GM23338 (cell line): ENCODE measurements at regions not wholly inside any gene's neighbourhood (a gene's known extent, or its start where the extent isn't known, plus 50 kb on each side); places are given as distances from the start of the nearest gene placed in this dataset.

Experiments
- ATAC-seq: fragments of 200-7000 bp; cut with Tn5 transposase; 3 replicates; pipeline ENCODE4 v1.9.1; 2020
- DNase-seq: peaks from one replicate; pipeline ENCODE4 v3.0.0-alpha.2; 2015; ENCODE audit warnings: low spot score
- H2AFZ ChIP-seq: fragments of 200-600 bp; sonication (generic); 2 replicates; pipeline ENCODE4 v1.8.0; 2016; ENCODE audit warnings: antibody characterized with exemption, mild to moderate bottlenecking, moderate library complexity
- H3F3A ChIP-seq: fragments of 200-600 bp; sonication (generic); replicated peaks from 2 replicates; pipeline ENCODE4 v1.8.0; 2017; ENCODE audit warnings: antibody characterized with exemption, mixed run types, low read depth
- H3K27ac ChIP-seq: fragments of 200-600 bp; sonication (generic); 2 replicates; pipeline ENCODE4 v1.6.1; 2016; ENCODE audit warnings: low read depth
- H3K27me3 ChIP-seq: fragments of 200-600 bp; sonication (generic); 2 replicates; pipeline ENCODE4 v1.8.0; 2016; ENCODE audit warnings: mild to moderate bottlenecking, mixed run types, moderate library complexity; ENCODE audit not compliant: insufficient read depth
- H3K36me3 ChIP-seq: fragments of 200-600 bp; sonication (generic); 2 replicates; pipeline ENCODE4 v1.8.0; 2016; ENCODE audit warnings: mild to moderate bottlenecking; ENCODE audit not compliant: insufficient read depth
- H3K4me1 ChIP-seq: fragments of 200-600 bp; sonication (generic); 2 replicates; pipeline ENCODE4 v1.8.0; 2016; ENCODE audit warnings: mild to moderate bottlenecking, moderate library complexity; ENCODE audit not compliant: insufficient read depth
- H3K4me2 ChIP-seq: fragments of 200-600 bp; sonication (generic); 2 replicates; pipeline ENCODE4 v1.7.1; 2017; ENCODE audit warnings: mixed run types
- H3K4me3 ChIP-seq: fragments of 200-600 bp; sonication (generic); 2 replicates; pipeline ENCODE4 v1.6.1; 2016; ENCODE audit warnings: mixed run types
- H3K79me2 ChIP-seq: fragments of 200-600 bp; sonication (generic); replicated peaks from 2 replicates; pipeline ENCODE4 v1.8.0; 2017; ENCODE audit warnings: mild to moderate bottlenecking; ENCODE audit not compliant: insufficient read depth
- H3K9me2 ChIP-seq: fragments of 200-600 bp; sonication (generic); 2 replicates; pipeline ENCODE4 v1.8.0; 2017; ENCODE audit not compliant: insufficient read depth
- H4K20me1 ChIP-seq: fragments of 200-600 bp; sonication (generic); replicated peaks from 2 replicates; pipeline ENCODE4 v1.8.0; 2017; ENCODE audit warnings: mild to moderate bottlenecking; ENCODE audit not compliant: insufficient read depth
- H3K27ac Mint-ChIP-seq: 2 replicates; pipeline ENCODE4 v1.8.0; 2020; ENCODE audit warnings: inconsistent platforms, mild to moderate bottlenecking, moderate library complexity, mixed read lengths
- H3K27me3 Mint-ChIP-seq: 3 replicates; pipeline ENCODE4 v1.8.0; 2022; ENCODE audit warnings: low read depth, mild to moderate bottlenecking, moderate library complexity, mixed read lengths, inconsistent platforms; ENCODE audit not compliant: insufficient read depth, poor library complexity
- H3K36me3 Mint-ChIP-seq: 3 replicates; pipeline ENCODE4 v1.8.0; 2021; ENCODE audit warnings: low read depth, mild to moderate bottlenecking, inconsistent platforms, moderate library complexity, mixed read lengths
- H3K4me1 Mint-ChIP-seq: 3 replicates; pipeline ENCODE4 v1.8.0; 2020; ENCODE audit warnings: mild to moderate bottlenecking, inconsistent platforms, mixed read lengths
- H3K4me3 Mint-ChIP-seq: 3 replicates; pipeline ENCODE4 v1.8.0; 2021; ENCODE audit warnings: moderate library complexity, mild to moderate bottlenecking, inconsistent platforms, mixed read lengths
- H3K9me3 Mint-ChIP-seq: 3 replicates; pipeline ENCODE4 v1.8.0; 2020; ENCODE audit warnings: moderate library complexity, mild to moderate bottlenecking, inconsistent platforms, mixed read lengths
- CREB1 ChIP-seq: fragments of 250-450 bp; sonication (Bioruptor Pico); IDR thresholded peaks from 2 replicates; pipeline ENCODE4 v1.5.0; 2020; ENCODE audit warnings: low read depth, mild to moderate bottlenecking, moderate library complexity
- EZH2phosphoT487 ChIP-seq: fragments of 200-600 bp; sonication (generic); IDR thresholded peaks from one replicate; pipeline ENCODE4 v1.8.1; 2018; ENCODE audit warnings: antibody characterized with exemption; ENCODE audit not compliant: unreplicated experiment
- JUNB ChIP-seq: IDR thresholded peaks from one replicate; pipeline ENCODE4 v1.6.1; 2016; ENCODE audit warnings: antibody characterized with exemption; ENCODE audit not compliant: unreplicated experiment
- NANOG ChIP-seq: IDR thresholded peaks from 2 replicates; pipeline ENCODE4 v1.6.1; 2016; ENCODE audit warnings: antibody characterized with exemption, borderline replicate concordance
- POLR2AphosphoS5 ChIP-seq: IDR thresholded peaks from 2 replicates; pipeline ENCODE4 v1.6.1; 2016; ENCODE audit warnings: antibody characterized with exemption, low read depth
- STAT1 ChIP-seq: IDR thresholded peaks from one replicate; pipeline ENCODE4 v1.6.1; 2016; ENCODE audit warnings: antibody characterized with exemption; ENCODE audit not compliant: unreplicated experiment
- ZNF114 ChIP-seq: fragments of 250-450 bp; sonication (Bioruptor Pico); IDR thresholded peaks from 2 replicates; pipeline ENCODE4 v1.5.0; 2020; ENCODE audit warnings: mild to moderate bottlenecking, moderate library complexity
- ZNF331 ChIP-seq: fragments of 250-450 bp; sonication (Bioruptor Pico); IDR thresholded peaks from 2 replicates; pipeline ENCODE4 v1.5.0; 2020; ENCODE audit warnings: low read depth, mild to moderate bottlenecking, moderate library complexity
- TF ChIP-seq, protein P1 (sequence below): IDR thresholded peaks from 2 replicates; pipeline ENCODE4 v1.6.1; 2016; ENCODE audit warnings: antibody characterized with exemption
- TF ChIP-seq, protein P2 (sequence below), 2 experiments: fragments of 200-600 bp in 1 of 2; sonication (generic) in 1 of 2; conservative IDR thresholded peaks; 2 replicates each; pipeline versions ENCODE4 v1.5.1 to v1.6.1; 2016 to 2017; ENCODE audit warnings: antibody characterized with exemption in 2 of 2, low read depth in 2 of 2, mild to moderate bottlenecking in 2 of 2, moderate library complexity in 1 of 2
- TF ChIP-seq, protein P3 (sequence below): fragments of 250-450 bp; sonication (Bioruptor Pico); IDR thresholded peaks from 2 replicates; pipeline ENCODE4 v1.5.0; 2020; ENCODE audit warnings: mild to moderate bottlenecking, moderate library complexity

DNA sequence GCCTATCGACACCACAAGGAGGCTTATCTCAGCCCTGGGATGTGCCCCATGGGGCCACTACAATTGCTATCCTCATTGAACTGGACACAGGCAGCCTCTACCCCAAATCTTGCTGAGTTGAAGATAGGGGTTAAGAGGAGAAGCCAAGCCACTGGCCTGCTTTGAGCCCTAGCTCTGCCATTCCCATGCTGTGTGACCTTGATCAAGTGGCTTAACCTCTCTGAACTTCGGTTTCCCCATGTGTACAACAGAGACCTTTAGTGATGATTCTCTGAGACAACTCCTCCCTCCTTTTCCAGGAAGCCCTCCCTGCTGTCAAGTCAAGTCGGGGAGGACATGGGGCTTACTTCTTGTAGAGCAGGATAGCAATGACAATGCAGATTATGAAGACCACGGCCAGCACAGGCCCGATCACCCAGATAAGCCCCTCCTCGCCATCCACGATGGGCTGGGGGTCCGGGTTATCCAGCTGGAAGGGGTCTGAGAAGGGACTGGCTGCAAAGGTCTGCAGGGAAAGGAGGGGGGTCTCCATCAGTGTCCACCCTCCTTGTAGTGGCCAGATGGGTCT lies 121.6 kb downstream of the PTPRS start (continued):
- TF ChIP-seq, protein P1, sequence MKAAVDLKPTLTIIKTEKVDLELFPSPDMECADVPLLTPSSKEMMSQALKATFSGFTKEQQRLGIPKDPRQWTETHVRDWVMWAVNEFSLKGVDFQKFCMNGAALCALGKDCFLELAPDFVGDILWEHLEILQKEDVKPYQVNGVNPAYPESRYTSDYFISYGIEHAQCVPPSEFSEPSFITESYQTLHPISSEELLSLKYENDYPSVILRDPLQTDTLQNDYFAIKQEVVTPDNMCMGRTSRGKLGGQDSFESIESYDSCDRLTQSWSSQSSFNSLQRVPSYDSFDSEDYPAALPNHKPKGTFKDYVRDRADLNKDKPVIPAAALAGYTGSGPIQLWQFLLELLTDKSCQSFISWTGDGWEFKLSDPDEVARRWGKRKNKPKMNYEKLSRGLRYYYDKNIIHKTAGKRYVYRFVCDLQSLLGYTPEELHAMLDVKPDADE: no peak

DNA sequence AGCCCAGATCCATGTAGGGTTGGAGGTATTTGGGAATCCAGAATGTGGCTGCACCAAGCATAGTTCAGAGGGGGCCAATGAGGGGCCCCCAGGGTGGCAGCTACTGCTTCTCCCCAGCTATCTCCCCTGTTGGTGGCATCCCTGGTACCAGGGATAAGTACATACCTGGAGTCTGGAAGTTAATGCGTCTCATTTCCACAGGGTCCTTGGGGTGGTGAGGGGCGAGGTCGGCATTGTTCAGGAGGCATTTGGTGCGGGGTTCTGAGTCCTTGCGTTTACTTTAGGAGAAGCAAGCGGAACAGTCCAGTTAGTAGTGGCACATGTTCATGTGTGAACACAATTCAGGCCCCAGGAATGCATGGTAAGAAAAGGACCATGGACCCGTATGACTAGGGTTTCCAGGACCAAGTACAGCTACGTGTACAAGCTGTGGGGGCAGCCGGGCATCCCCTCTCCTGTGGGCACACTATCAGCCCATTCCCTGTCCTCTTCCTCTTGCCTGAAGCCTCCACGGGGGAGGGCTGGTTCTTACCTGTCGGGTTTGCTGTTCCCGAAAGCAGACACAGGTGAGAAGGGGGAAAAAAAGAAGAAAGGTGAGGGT lies 122.3 kb downstream of the PTPRS start:
- H3K4me1 ChIP-seq: no peaks in the 10 kb centered on the region
- H3K4me3 ChIP-seq: no peak overlapping the region
- H3F3A ChIP-seq: no peaks in the 10 kb centered on the region
- Mint-ChIP-seq H3K4me3 (no peak overlapping the region), H3K4me1 (no peaks in the 10 kb centered on the region), H3K27ac (no peak overlapping the region), H3K36me3 (peaks cover 66% of the 10 kb centered on the region), H3K27me3 (peaks cover 12% of the 10 kb centered on the region), H3K9me3 (no peaks in the 10 kb centered on the region; the same call in 1 of the 3 replicates)
- H3K36me3 ChIP-seq: peaks cover 48% of the 10 kb centered on the region
- DNase-seq: no peak
- H3K4me2 ChIP-seq: no peak overlapping the region
- no peak overlapping the region for H2AFZ ChIP-seq
- H3K9me2 ChIP-seq: no peaks in the 10 kb centered on the region
- H3K27ac ChIP-seq: no peak overlapping the region
- no peaks in the 10 kb centered on the region for H3K79me2 ChIP-seq
- no peak for ATAC-seq
- H4K20me1 ChIP-seq: peaks cover 7% of the 10 kb centered on the region
- no peaks in the 10 kb centered on the region for H3K27me3 ChIP-seq
- TF ChIP-seq JUNB: no peak
- TF ChIP-seq STAT1: no peak
- TF ChIP-seq ZNF114 (CRISPR knock-in tag): no peak
- no peak for TF ChIP-seq CREB1 (CRISPR knock-in tag)
- no peak for TF ChIP-seq ZNF331 (CRISPR knock-in tag)
- TF ChIP-seq, protein P2, sequence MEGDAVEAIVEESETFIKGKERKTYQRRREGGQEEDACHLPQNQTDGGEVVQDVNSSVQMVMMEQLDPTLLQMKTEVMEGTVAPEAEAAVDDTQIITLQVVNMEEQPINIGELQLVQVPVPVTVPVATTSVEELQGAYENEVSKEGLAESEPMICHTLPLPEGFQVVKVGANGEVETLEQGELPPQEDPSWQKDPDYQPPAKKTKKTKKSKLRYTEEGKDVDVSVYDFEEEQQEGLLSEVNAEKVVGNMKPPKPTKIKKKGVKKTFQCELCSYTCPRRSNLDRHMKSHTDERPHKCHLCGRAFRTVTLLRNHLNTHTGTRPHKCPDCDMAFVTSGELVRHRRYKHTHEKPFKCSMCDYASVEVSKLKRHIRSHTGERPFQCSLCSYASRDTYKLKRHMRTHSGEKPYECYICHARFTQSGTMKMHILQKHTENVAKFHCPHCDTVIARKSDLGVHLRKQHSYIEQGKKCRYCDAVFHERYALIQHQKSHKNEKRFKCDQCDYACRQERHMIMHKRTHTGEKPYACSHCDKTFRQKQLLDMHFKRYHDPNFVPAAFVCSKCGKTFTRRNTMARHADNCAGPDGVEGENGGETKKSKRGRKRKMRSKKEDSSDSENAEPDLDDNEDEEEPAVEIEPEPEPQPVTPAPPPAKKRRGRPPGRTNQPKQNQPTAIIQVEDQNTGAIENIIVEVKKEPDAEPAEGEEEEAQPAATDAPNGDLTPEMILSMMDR (conservative IDR thresholded peaks at IDR 0.05; ENCODE audit: low read depth in 2 of 2): no peak
- TF ChIP-seq, protein P3, sequence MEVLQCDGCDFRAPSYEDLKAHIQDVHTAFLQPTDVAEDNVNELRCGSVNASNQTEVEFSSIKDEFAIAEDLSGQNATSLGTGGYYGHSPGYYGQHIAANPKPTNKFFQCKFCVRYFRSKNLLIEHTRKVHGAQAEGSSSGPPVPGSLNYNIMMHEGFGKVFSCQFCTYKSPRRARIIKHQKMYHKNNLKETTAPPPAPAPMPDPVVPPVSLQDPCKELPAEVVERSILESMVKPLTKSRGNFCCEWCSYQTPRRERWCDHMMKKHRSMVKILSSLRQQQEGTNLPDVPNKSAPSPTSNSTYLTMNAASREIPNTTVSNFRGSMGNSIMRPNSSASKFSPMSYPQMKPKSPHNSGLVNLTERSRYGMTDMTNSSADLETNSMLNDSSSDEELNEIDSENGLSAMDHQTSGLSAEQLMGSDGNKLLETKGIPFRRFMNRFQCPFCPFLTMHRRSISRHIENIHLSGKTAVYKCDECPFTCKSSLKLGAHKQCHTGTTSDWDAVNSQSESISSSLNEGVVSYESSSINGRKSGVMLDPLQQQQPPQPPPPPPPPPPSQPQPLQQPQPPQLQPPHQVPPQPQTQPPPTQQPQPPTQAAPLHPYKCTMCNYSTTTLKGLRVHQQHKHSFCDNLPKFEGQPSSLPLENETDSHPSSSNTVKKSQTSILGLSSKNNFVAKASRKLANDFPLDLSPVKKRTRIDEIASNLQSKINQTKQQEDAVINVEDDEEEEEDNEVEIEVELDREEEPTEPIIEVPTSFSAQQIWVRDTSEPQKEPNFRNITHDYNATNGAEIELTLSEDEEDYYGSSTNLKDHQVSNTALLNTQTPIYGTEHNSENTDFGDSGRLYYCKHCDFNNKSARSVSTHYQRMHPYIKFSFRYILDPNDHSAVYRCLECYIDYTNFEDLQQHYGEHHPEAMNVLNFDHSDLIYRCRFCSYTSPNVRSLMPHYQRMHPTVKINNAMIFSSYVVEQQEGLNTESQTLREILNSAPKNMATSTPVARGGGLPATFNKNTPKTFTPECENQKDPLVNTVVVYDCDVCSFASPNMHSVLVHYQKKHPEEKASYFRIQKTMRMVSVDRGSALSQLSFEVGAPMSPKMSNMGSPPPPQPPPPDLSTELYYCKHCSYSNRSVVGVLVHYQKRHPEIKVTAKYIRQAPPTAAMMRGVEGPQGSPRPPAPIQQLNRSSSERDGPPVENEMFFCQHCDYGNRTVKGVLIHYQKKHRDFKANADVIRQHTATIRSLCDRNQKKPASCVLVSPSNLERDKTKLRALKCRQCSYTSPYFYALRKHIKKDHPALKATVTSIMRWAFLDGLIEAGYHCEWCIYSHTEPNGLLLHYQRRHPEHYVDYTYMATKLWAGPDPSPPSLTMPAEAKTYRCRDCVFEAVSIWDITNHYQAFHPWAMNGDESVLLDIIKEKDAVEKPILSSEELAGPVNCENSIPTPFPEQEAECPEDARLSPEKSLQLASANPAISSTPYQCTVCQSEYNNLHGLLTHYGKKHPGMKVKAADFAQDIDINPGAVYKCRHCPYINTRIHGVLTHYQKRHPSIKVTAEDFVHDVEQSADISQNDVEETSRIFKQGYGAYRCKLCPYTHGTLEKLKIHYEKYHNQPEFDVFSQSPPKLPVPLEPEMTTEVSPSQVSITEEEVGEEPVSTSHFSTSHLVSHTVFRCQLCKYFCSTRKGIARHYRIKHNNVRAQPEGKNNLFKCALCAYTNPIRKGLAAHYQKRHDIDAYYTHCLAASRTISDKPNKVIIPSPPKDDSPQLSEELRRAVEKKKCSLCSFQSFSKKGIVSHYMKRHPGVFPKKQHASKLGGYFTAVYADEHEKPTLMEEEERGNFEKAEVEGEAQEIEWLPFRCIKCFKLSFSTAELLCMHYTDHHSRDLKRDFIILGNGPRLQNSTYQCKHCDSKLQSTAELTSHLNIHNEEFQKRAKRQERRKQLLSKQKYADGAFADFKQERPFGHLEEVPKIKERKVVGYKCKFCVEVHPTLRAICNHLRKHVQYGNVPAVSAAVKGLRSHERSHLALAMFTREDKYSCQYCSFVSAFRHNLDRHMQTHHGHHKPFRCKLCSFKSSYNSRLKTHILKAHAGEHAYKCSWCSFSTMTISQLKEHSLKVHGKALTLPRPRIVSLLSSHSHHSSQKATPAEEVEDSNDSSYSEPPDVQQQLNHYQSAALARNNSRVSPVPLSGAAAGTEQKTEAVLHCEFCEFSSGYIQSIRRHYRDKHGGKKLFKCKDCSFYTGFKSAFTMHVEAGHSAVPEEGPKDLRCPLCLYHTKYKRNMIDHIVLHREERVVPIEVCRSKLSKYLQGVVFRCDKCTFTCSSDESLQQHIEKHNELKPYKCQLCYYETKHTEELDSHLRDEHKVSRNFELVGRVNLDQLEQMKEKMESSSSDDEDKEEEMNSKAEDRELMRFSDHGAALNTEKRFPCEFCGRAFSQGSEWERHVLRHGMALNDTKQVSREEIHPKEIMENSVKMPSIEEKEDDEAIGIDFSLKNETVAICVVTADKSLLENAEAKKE (CRISPR knock-in tag): no peak
- TF ChIP-seq NANOG: no peak
- TF ChIP-seq EZH2phosphoT487: no peak
- no peak for TF ChIP-seq POLR2AphosphoS5
- TF ChIP-seq, protein P1: no peak
